ENCODE measurements at regions not wholly inside any gene's neighbourhood (a gene's known extent, or its start where the extent isn't known, plus 50 kb on each side); places are given as distances from the start of the nearest gene placed in this dataset.
"Not testable (repeated sequence)": the region's sequence is repeated elsewhere in the genome, so short reads cannot be mapped to it uniquely, and the experiment has no call there.

DNA sequence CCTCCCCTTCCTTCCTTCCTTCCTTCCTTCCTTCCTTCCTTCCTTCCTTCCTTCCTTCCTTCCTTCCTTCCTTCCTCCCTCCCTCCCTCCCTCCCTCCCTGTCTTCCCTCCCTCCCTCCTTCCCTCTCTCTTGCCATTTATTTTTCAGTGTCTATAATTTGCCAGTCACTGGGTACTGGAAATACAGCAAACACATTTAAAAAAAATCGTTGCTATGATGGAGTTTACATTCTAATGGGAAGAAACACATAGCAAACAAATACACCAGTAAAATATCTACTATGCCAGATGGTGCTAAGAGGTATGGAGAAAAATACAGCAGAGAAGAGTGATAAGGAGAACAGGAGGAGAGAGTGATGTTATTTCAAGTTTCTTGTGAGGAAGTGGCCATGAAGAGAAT lies 309.5 kb downstream of the CTH start:
- no peak for ATAC-seq
- no peak for DNase-seq
- intact Hi-C loops (cut with micrococcal nuclease), result no loop called here

DNA sequence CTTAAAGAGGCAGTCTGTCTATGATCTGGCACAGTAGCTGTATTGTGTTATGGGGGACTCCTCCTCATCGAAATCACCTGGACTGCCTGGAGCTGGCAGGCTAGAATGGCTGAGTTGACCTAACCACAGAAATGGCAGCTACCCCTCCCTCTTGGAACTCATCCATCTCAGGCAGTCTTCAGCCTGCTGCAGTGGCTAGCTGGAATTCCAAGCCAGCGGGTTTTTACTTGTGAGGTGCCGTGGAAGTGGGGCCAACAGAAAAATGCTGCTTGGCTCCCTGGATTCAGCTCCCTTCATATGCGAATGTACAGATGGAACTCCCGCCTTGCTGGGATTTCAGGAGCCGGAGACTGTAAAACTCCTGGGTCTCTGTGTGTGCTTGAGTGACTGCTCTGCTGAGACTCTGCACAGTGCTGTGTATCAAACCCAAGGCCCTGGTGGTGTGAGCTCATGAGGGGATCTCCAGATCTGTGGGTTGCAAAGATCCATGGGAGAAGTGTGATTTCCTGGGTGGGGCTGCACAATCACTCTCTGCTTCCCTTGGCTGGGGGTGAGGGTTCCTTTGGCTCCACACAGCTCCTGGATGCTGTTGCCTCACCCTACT lies 316.9 kb downstream of the CTH start:
- intact Hi-C loops (cut with micrococcal nuclease), result no loop called here
- no peak for ATAC-seq
- DNase-seq, result no peak

DNA sequence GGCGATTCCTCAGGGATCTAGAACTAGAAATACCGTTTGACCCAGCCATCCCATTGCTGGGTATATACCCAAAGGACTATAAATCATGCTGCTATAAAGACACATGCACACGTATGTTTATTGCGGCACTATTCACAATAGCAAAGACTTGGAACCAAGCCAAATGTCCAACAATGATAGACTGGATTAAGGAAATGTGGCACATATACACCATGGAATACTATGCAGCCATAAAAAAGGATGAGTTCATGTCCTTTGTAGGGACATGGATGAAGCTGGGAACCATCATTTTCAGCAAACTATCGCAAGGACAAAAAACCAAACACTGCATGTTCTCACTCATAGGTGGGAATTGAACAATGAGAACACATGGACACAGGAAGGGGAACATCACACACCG lies 311.1 kb downstream of the PTGER3 start:
- intact Hi-C loops (cut with micrococcal nuclease); ATAC-seq; DNase-seq: not testable (repeated sequence)

DNA sequence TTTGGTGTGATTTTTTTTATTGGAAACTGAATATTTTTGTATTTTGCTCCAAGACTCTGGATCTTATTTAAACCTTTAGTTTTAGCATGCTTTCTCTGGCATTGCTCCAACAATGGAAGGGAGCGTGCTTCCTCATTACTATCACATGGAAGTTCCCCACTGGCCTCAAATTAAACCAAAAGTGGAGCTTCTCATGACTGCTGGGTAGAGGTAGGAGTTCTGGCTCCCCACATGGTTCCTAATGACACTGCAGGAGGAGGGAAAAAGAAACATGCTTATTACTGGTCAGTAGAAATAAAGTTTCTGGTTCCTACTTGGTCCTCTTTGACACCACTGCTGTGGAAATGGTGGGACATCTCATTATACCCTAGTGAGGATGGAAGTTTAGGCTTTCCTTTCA lies 310.5 kb downstream of the PTGER3 start:
- ATAC-seq (no peak), DNase-seq (no peak)
- intact Hi-C loops (cut with micrococcal nuclease), result no loop called here

DNA sequence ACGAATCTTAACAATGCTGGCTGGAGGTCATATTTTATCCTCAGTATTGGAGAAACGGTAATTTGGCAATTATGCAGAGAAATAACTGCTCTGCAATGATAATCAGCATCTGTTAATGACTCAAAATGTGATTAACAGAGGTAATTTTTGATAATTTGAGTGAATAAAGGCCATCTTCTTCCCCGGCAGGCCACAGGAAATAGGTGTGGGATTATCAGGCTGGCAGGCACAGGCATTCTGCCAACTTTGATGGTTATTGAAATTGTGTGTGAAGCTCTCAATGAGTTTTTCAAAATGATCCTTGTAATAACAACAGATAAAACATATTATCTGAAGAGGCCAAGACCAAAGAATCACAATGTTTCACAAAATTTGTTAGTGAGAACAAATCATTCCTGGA lies 309.0 kb downstream of the PTGER3 start:
- DNase-seq (no peak), ATAC-seq (no peak)
- intact Hi-C loops (cut with micrococcal nuclease), result no loop called here

DNA sequence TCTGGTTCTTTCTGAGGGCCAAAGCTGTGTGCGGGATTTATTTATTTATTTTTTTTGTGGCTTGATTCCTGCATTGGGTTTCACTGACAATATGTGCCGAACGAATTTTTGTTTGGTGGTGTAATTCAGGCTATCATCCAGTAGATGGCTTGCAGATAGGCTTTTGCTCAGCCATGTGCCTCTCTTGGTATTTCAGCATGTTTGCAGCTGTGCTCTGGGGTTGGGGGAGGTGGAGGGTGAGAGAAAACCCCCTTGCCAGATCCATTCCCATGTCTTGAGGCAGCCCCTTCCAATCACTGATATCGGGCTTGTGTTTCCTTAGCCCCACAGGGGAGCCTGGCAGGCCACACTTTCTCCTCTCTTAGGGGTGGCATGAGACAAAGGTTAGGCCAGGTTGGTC lies 302.4 kb downstream of the PTGER3 start:
- DNase-seq (no peak), ATAC-seq (no peak)
- intact Hi-C loops (cut with micrococcal nuclease), result no loop called here

DNA sequence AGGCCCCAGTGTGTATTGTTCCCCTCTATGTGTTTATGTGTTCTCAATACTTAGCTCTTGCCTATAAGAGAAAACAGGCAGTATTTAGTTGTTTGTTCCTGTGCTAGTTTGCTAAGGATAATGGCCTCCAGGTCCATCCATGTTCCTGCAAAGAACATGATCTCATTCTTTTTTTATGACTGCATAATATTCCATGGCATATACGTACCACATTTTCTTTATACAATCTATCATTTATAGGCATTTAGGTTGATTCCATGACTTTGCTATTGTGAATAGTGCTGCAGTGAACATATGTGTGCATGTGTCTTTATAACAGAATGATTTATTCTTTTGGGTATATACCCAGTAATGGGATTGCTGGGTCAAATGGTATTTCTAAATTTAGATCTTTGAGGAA lies 301.6 kb downstream of the PTGER3 start:
- ATAC-seq; DNase-seq; intact Hi-C loops (cut with micrococcal nuclease): not testable (repeated sequence)

DNA sequence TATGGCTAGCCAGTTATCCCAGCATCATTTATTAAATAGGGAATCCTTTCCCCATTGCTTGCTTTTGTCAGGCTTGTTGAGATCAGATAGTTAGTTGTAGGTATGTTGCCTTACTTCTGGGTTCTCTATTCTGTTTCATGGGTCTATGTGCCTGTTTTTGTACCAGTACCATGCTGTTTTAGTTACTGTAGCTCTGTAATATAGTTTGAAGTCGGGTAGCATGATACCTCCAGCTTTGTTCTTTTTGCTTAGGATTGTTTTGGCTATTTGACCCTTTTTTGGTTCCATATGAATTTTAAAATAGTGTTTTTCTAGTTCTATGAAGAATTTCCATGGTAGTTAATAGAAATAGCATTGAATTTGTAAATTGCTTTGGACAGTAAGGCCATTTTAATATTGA lies 300.5 kb downstream of the PTGER3 start:
- DNase-seq; intact Hi-C loops (cut with micrococcal nuclease); ATAC-seq: not testable (repeated sequence)

DNA sequence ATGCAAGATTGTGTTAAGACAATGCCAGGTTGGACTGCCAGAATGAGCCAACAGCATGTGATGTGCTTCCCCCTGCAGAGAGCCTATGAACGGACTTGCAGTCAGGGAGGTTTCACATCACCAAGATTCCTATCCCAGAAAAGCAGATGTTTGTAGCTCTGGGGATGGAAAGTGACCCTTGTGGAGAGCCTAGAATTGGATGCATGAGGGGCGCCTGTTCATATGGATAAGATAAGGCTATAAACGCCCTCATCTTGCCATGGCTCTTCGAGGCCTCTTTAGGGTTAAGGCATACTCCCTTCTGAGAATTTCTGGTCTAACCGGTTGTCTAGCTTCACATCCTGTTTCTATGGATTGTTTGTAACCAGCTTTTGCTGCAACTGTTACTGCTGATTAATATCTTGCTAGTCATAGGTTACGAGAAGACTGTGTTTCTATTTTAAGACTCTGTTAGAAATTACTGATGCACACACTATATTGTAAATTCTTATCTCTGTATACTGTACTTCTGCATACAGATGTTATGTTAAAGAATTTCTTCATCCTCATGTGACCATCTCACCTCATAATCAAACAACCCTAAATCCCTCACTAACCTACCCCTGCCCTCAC lies 295.8 kb downstream of the PTGER3 start:
- intact Hi-C loops (cut with micrococcal nuclease); DNase-seq; ATAC-seq: not testable (repeated sequence)

DNA sequence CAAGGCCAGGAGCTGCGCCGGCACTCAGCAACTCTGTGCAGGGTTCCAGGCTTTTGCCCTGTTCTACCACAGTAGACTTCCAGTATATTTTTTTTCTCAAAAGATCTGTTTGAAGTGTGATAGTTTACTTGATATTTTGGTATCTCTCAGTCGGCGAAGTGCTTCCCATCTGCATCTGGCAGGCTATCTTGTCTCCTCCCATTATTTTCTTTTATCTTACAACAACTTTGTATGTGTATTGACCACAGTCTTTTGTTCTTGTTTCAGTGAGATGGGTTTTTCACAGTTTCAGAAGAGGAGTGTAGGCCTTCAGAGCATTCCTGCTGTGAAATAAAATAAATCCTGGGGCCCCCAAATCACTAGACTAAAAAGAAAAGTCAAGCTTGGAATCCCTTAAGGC lies 292.9 kb downstream of the PTGER3 start:
- DNase-seq (no peak), ATAC-seq (no peak)
- intact Hi-C loops (cut with micrococcal nuclease), result no loop called here

DNA sequence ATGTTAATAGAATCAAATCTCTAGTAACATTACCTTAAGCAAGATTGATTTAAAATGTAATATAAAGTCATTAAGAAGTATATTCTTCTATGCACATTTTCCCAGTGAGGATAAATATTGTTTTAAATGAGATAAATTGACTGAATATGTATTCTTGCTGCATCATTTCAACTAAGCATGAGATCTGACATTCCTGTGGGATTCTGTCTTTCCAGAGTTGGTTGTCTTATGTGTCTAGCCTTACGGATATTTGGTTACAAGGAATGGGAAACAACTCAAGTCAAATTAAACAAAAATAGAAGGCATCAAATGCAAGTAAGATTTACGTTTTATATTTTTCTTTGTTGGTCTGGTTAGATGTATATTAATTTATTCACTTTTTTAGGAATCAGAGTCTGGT lies 287.5 kb downstream of the PTGER3 start:
- DNase-seq (no peak), ATAC-seq (no peak)
- intact Hi-C loops (cut with micrococcal nuclease), result no loop called here

DNA sequence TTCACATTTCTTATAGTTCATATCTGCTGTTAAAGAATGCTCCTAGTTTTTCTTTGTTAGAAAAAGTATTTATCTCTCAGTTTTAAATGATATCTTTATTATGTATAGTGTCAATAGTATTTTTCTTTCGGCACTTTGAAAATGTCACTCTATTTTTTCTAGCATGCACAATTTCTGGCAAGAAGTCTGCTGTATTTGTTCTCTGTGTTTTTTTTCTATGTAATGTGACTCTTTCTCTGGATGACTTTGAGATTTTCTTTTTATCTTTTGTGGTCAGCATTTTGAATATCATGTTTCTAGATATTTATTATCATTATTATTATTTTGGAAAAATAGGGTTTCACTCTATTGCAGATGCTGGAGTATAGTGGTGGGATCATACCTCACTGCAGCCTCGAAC lies 285.2 kb downstream of the PTGER3 start:
- ATAC-seq, result no peak

DNA sequence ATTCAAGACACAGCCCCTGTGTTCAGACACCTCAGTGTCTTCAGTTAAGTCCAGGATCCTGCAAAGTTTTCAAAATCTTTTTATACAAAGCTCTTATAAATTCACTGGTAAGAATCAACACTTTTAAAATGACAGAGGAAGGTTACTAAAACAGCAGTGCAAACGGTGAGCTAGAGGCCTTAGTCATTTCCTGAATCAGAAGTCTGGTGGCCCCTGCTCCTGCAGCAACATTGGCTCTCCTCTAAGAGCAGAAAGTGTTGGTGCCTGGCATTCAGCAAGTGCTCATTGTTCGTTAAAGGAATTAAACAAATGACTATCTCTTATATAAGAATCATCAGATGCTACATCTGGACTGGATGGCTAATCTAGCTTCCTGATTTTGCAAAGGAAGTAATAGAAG lies 282.9 kb downstream of the PTGER3 start:
- intact Hi-C loops (cut with micrococcal nuclease), result no loop called here
- no peak for DNase-seq
- no peak for ATAC-seq

More for the DNA sequence above, 285.2 kb downstream of the PTGER3 start:
- intact Hi-C loops (cut with micrococcal nuclease), result no loop called here
- DNase-seq, result no peak

DNA sequence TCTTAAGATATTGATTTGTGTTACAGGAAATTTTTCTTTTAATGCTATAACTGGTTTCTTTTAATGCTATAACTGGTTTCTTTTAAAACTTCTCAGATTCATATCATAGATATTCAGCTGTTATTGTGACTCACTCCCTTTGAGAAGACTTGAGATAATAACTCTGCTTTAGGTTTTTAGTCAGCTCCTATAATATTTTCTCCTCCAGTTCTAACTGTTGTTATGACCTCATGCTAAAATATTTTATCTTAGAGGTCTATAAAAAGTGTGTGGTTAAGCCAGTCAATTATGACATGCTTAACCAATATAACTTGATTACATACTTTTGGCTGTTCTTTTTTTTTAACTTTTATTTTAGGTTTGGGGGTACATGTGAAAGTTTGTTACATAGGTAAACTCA lies 280.2 kb downstream of the PTGER3 start:
- DNase-seq (no peak), ATAC-seq (no peak)
- intact Hi-C loops (cut with micrococcal nuclease), result no loop called here

DNA sequence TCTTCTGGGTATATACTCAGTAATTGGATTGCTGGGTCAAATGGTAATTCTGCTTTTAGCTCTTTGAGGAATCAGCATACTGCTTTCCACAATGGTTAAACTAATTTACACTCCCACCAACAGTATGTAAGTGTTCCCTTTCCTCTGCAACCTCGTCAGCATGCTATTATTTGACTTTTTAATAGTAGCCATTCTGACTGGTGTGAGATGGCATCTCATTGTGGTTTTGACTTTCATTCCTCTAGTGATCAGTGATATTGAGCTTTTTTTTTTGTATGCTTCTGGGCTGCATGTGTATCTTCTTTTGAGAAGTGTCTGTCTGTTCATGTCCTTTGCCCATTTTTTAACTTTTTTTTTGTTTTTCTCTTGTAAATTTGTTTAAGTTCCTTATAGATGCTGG lies 279.4 kb downstream of the PTGER3 start:
- intact Hi-C loops (cut with micrococcal nuclease), result no loop called here
- DNase-seq, result no peak
- no peak for ATAC-seq

DNA sequence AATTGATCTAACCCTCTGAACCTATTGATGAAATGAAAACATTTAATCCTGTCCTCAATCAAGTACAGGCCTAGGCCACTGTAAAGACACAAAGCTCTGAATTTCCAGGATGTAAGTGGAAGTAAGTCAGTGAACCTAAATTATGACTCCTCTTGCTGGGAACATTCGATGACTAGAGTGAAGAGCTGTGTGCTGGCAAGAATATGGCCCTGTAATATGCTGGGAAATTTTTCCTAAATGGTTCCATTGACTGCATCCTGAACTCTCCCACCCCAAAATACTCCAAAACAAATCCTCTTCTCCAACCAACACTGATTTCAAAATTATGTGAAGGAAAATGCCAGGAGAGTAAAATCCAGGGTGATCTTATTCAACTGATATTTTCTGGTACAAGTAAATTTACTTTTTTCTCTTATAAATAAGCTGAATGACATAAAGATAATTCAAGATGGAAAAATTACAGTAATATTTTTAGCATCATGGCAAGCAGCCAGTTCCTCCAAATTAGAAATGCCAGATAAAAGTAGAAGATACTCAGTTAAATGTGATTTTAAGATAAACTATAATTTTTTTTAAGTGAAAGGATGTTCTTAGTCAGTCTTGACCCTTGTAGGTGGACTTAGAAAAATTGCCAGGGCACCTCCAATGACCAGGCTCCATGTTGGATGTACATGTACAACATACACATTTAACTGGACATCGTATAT lies 269.4 kb downstream of the PTGER3 start:
- intact Hi-C loops (cut with micrococcal nuclease), result no loop called here
- DNase-seq (no peak), ATAC-seq (no peak)

DNA sequence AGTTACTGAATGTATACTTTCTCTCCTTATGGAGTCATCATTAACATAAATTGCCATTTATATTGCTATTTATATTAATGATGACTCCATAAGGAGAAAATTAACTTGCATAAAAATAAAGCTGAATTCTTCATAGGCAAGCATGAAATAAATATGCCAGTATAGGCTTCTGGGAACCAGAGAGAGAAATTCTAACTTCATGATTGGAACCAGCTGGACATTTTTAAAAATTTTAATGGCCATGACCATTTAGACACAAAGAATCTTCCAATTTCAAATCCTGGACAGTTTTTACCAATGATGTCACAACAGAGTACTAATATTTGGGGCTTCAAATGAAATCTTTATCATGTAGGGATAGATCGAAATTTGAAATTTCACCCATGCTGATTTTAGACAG lies 268.7 kb downstream of the PTGER3 start:
- intact Hi-C loops (cut with micrococcal nuclease), result no loop called here
- no peak for ATAC-seq
- no peak for DNase-seq

DNA sequence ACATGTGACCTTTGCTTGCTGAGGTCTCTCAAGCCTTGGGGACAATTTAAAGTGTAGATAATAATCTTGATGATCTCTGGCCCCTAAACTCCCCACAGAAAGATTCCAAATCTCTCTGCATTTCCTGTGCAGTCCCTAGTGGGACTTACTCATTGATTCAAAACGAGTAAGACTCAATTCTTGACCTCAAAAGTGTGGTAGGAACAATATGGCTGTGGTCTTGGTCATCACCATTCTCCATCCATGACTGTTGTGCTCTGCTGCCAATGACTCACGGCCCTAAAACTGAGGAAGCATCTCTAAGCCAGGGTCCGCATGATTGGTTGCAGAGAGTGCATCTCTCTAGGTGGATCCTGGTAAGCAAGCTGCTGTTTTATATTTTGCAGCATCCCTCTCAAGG lies 268.0 kb downstream of the PTGER3 start:
- intact Hi-C loops (cut with micrococcal nuclease), result no loop called here
- DNase-seq (no peak), ATAC-seq (no peak)

DNA sequence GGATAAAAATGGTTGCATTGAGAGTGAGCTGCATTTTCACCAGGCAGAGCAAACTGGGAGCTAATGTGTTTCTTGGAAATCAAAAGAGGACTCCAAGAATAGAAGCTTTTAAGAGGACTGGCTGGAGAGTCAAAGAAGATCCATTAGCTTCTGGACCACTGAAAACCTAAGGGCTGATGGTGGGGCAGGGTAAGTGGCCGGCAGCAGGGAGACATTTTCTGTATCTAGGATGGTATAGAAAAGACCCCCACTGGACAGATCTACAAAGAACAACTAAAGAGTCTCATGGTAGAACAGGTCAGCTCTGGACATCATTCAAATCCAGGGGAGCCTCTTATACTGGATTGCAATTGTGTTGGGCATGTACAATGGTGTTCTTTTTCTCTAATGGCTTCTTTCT lies 262.3 kb downstream of the PTGER3 start:
- ATAC-seq, result no peak

DNA sequence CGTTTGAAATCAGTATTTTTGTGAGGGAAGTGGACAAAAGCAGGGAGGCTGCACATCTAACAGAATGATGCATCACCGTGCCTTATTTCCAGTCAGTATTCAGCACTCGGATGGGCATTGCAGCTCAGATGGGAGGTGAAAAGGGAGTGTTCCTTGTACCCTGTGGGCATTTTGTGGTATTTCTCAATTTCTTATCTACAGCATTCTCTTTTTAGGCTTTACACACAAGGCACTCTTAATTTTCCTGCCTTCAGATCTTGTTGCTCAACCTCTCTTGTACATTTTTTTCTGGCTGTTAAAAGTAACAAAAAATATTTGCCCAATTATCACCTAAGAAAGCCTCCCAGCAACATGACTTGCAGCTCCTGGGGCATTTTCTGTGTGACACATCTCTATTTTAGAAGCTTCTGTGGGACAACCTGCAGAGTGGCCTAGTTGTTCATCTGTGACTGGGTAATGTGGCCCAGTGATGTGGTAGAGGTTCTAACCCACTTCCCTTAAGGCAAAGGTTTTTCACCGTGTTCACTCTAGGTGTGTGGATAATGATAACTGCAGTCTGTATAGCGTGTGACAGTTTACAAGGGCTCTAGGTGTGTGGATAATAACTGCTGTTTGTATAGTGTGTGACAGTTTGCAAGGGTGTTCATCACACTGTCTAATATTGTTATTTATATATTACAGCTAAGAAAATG lies 257.2 kb downstream of the PTGER3 start:
- DNase-seq, result no peak
- ATAC-seq, result no peak
- intact Hi-C loops (cut with micrococcal nuclease), result no loop called here

More for the DNA sequence above, 262.3 kb downstream of the PTGER3 start:
- no peak for DNase-seq
- intact Hi-C loops (cut with micrococcal nuclease), result no loop called here
